ENCODE measurements at regions not wholly inside any gene's neighbourhood (a gene's known extent, or its start where the extent isn't known, plus 50 kb on each side); places are given as distances from the start of the nearest gene placed in this dataset.
"Not testable (repeated sequence)": the region's sequence is repeated elsewhere in the genome, so short reads cannot be mapped to it uniquely, and the experiment has no call there.

DNA sequence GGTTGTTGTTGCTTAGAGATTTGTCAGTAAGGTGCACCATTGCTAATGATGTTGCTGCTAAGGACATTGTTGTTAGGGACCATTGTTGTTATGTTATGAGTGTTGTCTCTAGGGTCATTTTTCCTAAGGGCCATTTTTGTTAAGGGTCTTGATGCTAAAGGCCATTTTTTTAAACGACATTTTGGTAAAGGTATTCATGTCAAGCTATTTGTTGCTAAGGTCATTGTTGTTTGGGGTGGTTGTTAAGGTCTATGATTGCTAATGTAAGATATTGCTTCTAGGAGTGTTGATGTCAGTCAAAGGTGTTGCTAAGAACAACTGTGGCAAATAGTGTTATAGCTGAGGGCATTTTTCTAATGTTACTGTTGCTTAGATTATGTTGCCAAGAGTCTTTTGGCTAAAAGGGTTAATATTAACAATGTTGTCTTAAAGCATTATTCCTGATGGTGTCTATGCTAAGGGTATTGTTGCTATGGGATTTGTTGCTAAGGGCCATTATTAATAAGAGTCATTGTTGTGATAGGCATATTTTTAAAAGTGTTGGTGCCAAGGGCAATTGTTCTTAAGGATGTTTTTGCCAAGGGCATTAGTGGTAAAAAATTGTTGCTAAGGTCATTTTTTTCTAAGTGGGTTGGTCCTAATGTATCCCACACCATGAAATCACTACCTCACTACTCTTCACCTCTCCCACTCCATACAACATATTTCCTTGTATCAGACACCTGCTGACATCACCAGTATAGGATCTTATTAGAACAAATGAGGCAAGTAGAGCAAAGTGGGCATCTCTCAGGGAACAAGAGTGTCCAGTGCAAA is 56.2 kb downstream of the SPATA31A6 start:
- H3K9me3 Mint-ChIP-seq; ATAC-seq (replicated peaks in 1 of 2); H3K36me3 Mint-ChIP-seq (ENCODE audit: insufficient read depth in 2 of 2); H3K27ac Mint-ChIP-seq; H3K4me3 Mint-ChIP-seq; H3K27me3 Mint-ChIP-seq (ENCODE audit: low read depth); DNase-seq; H3K4me1 Mint-ChIP-seq (ENCODE audit: low read depth): not testable (repeated sequence)

DNA sequence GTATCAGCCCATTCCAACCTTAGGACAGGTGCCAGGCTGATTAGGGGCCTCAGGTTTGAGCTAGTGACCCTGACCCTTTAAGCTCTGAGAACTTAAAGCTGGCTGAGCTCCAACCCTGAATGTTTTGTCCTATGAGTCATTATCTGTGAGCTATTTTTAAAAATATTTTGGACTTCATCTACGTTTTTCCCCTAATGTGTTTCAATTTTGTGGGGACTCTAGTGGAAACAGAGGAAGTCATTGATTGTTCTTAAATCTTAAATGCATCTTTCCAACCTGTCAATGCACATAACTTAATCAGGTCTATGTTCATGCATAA is 56.8 kb downstream of the SPATA31A6 start:
- not testable (repeated sequence) for H3K27me3 Mint-ChIP-seq (ENCODE audit: low read depth); H3K27ac Mint-ChIP-seq; DNase-seq; ATAC-seq (replicated peaks in 1 of 2); H3K4me3 Mint-ChIP-seq; H3K4me1 Mint-ChIP-seq (ENCODE audit: low read depth); H3K36me3 Mint-ChIP-seq (ENCODE audit: insufficient read depth in 2 of 2); H3K9me3 Mint-ChIP-seq

DNA sequence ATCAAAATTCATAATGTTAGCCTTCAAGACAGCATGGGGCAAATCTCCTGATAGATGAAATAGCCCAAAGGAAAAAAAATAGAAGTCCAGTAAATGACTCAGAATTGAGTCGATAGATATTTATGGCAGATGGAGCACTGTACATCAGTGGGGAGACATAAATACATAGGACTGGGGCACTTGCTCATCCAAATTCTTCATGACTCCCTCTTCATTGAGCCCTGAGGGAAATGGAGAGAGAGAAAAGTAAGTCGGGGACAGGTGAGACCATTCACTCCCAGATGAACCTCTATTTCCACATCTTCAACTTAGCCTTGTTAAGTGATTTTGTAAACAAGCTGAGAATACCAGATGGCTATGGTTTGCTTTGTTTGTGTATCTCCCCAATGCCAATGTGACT is 59.8 kb downstream of the SPATA31A6 start:
- not testable (repeated sequence) for ATAC-seq (replicated peaks in 1 of 2); H3K4me1 Mint-ChIP-seq (ENCODE audit: low read depth); H3K27ac Mint-ChIP-seq; H3K27me3 Mint-ChIP-seq (ENCODE audit: low read depth); DNase-seq; H3K36me3 Mint-ChIP-seq (ENCODE audit: insufficient read depth in 2 of 2); H3K9me3 Mint-ChIP-seq; H3K4me3 Mint-ChIP-seq

DNA sequence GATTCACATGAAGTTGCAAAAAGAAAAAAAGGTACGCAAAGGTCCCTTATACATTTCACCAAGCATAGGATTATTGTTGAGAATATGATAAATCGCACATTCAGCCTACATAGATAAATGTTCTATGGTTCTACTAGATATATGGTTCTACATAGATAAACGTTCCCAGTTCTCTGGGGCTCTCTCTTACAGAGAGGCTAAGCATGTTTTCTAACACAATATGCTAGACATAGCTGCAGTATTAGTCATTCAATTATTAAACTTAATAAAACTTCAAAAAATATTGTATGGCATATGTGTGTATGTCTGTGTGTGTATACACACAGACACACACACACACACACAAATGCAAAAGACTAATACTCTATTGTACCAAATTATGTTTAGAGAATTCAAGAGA is 60.4 kb downstream of the SPATA31A6 start:
- ATAC-seq (replicated peaks in 1 of 2); H3K9me3 Mint-ChIP-seq; H3K27me3 Mint-ChIP-seq (ENCODE audit: low read depth); H3K4me3 Mint-ChIP-seq; H3K36me3 Mint-ChIP-seq (ENCODE audit: insufficient read depth in 2 of 2); DNase-seq; H3K27ac Mint-ChIP-seq; H3K4me1 Mint-ChIP-seq (ENCODE audit: low read depth): not testable (repeated sequence)

DNA sequence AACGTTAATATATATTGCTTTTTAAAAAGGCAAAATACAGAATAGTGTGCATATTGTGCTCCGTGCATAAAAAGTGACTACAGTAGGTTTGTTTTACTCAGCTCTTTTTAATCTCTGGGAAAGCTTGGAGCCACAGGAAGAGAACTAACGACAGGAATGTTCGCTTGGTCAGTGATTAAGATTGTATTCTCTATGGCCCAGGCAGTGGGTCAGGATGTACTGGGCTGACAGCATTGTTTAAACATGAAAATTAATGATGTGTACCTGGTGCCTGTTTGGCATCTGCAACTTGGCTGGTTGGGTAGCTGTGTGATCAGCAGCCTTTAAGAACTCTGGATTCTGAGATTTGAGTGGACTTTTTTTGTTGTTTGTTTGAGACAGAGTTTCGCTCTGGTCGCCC is 85.3 kb downstream of the SPATA31A6 start:
- not testable (repeated sequence) for H3K36me3 Mint-ChIP-seq (ENCODE audit: insufficient read depth in 2 of 2); ATAC-seq (replicated peaks in 1 of 2); H3K9me3 Mint-ChIP-seq; H3K4me3 Mint-ChIP-seq; DNase-seq; H3K27me3 Mint-ChIP-seq (ENCODE audit: low read depth); H3K4me1 Mint-ChIP-seq (ENCODE audit: low read depth); H3K27ac Mint-ChIP-seq

DNA sequence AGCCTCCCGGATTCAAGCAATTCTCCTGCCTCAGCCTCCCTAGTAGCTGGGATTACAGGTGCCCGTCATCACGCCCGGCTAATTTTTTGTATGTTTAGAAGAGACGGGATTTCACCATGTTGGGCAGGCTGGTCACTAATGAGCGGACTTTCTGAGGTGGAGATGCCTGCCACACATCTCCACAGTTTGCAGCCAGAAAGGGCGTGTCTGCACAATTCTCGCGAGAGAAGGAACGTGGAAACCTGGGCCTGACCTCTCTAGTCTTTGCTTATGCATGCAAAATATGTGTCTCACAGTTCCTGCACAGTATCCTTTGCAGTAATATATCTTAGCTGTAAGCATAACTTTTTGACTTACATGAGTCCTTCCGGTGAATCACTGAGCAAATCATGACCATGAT is 85.7 kb downstream of the SPATA31A6 start:
- not testable (repeated sequence) for H3K9me3 Mint-ChIP-seq; H3K27me3 Mint-ChIP-seq (ENCODE audit: low read depth); H3K27ac Mint-ChIP-seq; H3K4me1 Mint-ChIP-seq (ENCODE audit: low read depth); DNase-seq; ATAC-seq (replicated peaks in 1 of 2); H3K4me3 Mint-ChIP-seq; H3K36me3 Mint-ChIP-seq (ENCODE audit: insufficient read depth in 2 of 2)

DNA sequence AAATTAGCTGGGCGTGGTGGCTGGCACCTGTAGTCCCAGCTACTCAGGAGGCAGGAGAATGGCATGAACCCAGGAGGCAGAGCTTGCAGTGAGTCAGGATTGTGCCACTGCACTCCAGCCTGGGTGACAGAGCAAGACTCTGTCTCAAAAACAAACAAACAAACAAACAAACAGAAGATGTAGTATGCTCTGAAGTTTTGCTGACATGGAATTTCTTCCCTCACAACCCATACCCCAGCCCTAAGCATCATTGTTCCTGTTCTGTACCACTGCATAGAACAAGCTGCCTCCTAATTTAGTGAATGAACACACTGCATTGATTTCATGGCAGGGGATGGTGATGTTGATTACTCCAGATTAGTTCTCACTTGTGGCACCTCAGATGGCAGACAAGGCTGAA is 89.7 kb downstream of the SPATA31A6 start:
- not testable (repeated sequence) for H3K27ac Mint-ChIP-seq; H3K4me1 Mint-ChIP-seq (ENCODE audit: low read depth); H3K9me3 Mint-ChIP-seq; ATAC-seq (replicated peaks in 1 of 2); DNase-seq; H3K36me3 Mint-ChIP-seq (ENCODE audit: insufficient read depth in 2 of 2); H3K27me3 Mint-ChIP-seq (ENCODE audit: low read depth); H3K4me3 Mint-ChIP-seq

DNA sequence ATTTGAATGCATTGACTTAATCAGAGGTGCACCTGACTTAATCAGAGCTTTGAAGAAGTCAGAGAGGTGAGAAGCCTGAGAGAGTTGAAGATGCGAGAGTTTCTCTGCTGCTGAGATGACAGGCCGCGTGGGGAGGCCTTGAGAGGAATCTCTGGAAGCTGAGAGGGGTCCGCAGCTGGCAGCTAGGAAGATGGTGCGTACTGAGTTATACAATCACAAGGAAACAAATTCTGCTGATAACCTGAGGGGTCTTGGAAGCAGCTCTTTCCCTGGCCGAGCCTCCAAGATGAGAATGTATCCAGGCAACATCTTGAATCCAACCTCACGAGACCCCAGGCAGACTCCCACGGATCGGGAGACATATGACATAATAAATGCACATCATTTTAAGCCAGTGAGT is 91.7 kb downstream of the SPATA31A6 start:
- Mint-ChIP-seq H3K36me3 (ENCODE audit: insufficient read depth in 2 of 2) (no peaks in the 10 kb centered on the region), H3K4me1 (ENCODE audit: low read depth) (no peaks in the 10 kb centered on the region), H3K27ac (no peak overlapping the region), H3K27me3 (ENCODE audit: low read depth) (no peaks in the 10 kb centered on the region), H3K9me3 (peaks cover 0 to 1% of the 10 kb centered on the region in 2 donors), H3K4me3 (no peak overlapping the region)
- DNase-seq = no peak
- no peak for ATAC-seq (replicated peaks in 1 of 2)

DNA sequence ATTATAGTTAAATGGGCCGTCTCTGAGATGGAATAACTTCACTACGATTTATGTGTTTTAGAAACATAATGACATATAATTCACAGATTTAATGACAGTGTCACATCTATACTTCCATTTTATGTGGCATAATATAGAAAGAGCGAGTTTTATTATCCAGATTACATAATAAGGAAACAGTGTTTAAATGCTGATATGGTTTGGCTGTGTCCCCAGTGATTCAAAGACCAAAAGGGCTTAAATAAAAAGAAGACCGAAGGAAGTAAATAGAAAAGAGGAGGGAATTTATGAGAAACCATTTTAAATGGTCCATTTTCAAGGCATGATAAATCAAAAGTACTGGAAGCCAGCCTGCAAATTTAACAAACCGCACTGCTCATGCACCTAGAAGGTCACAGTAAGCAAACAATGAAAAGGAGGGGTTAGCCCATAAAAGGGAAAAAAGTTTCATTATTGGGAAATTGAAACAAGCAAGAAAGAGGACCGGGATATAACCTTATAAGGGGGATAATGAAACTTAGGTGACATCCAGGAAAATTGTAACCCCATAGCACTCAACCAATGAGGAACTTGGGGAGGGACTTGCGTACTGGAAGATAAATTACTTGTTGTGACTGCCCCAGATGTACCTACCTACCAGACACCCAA is 99.2 kb downstream of the SPATA31A6 start:
- ATAC-seq (replicated peaks in 1 of 2); H3K4me1 Mint-ChIP-seq (ENCODE audit: low read depth); DNase-seq; H3K4me3 Mint-ChIP-seq; H3K27ac Mint-ChIP-seq; H3K9me3 Mint-ChIP-seq; H3K27me3 Mint-ChIP-seq (ENCODE audit: low read depth); H3K36me3 Mint-ChIP-seq (ENCODE audit: insufficient read depth in 2 of 2): not testable (repeated sequence)

DNA sequence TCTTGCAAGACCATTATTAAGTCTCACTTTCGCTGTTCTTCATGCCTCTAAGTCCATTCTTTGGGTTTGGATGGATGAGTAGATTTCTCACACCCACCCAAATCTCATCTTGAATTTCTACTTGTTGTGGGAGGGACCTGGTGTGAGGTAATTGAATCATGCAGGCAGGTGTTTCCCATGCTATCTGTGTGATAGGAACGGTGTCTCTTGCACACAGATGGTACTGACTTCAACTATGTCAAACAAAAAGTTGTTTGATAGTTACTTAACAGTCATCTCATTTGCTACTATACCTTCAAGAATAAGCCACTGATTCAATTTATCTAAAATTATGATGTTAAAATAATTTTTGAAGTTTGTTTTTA is 99.7 kb downstream of the SPATA31A6 start:
- H3K9me3 Mint-ChIP-seq; H3K4me3 Mint-ChIP-seq; ATAC-seq (replicated peaks in 1 of 2); H3K36me3 Mint-ChIP-seq (ENCODE audit: insufficient read depth in 2 of 2); DNase-seq; H3K27ac Mint-ChIP-seq; H3K27me3 Mint-ChIP-seq (ENCODE audit: low read depth); H3K4me1 Mint-ChIP-seq (ENCODE audit: low read depth): not testable (repeated sequence)

DNA sequence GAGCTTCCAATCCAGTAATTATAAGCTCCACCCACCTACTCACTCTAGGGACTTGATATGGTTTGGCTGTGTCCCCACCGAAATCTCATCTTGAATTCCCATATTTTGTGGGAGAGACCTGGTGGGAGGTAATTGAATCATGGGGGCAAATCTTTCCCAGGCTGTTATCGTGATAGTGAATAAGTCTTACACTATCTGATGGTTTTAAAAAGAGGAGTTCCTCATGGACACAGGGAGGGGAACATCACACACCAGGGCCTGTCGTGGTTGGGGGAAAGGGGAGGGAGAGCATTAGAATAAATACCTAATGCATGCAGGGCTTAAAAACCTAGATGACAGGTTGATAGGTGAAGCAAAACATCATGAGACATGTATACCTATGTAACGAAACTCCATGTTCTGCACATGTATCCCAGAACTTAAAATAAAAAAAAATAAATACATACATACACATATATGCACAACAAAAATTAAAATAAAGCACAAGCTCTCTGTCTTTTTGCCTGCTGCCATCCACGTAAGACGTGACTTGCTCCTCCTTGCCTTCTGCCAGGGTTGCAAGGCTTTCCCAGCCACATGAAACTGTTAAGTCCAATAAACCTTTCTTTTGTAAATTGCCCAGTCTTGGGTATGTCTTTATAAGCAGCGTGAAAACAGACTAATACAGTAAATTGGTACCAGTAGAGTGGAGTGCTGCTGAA is 102.8 kb downstream of the SPATA31A6 start:
- H3K4me3 Mint-ChIP-seq; DNase-seq; H3K27ac Mint-ChIP-seq; H3K4me1 Mint-ChIP-seq (ENCODE audit: low read depth); H3K36me3 Mint-ChIP-seq (ENCODE audit: insufficient read depth in 2 of 2); ATAC-seq (replicated peaks in 1 of 2); H3K9me3 Mint-ChIP-seq; H3K27me3 Mint-ChIP-seq (ENCODE audit: low read depth): not testable (repeated sequence)

DNA sequence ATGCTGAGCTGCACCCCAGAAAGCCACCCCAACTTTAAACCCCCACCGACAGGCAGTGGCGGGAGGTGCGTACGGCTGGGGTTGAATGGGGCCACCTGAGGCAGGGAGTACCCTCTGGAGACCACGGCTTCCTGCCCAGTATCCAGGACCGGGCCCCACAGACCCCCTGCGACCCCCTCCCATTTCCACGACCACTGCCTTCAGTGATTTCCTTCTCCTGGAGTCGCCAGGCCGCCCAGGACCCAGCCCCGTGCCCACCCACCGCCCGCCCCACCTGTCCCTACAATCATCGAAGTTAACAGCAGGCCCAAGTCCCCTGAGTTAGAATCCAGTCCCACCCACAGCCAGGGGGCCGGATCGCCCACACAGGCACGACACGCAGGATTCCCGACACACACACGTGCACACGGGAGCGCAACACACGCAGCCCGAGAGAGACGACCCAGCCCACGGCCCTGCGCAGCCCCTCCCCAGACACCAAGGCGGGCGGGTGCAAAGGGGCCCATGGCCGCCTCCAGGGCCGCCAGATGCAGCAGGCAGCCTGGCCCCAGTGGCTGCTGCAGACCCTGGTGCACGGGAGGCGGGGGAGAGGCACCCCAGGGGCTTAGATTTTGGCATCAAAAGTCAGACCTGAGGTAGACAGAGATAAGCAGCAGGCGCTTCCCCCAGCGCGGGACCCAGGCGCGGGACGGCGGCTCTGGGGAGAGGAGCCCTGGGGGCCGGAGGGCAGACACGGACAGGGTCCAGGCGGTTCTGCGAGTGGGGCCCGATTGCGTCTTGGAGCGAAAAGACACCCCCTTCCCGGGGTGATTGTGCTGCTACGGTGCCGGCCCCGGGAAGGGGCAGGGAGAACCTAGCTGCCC is 104.8 kb downstream of the SPATA31A6 start:
- ATAC-seq (replicated peaks in 1 of 2); H3K9me3 Mint-ChIP-seq; H3K36me3 Mint-ChIP-seq (ENCODE audit: insufficient read depth in 2 of 2); H3K4me1 Mint-ChIP-seq (ENCODE audit: low read depth); H3K27me3 Mint-ChIP-seq (ENCODE audit: low read depth); H3K27ac Mint-ChIP-seq; DNase-seq; H3K4me3 Mint-ChIP-seq: not testable (repeated sequence)

DNA sequence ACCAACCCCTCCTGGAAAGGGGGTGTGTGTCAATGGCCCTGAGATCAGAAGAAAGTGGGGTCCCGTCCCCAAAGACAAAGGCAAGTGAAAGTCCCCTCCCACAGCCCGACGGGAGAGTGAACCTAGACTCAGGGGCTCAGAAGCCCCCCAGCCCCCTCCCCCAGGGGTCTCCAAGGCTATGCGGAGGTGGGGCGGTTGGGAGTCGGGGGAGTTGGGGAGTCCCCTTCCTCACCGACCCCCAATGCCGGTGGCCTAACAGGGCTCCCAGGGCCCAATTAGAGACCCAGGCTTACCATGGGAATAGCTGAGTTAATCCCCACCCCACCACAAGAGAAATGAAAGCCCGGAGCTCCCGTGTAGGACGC is 105.4 kb downstream of the SPATA31A6 start:
- H3K4me1 Mint-ChIP-seq (ENCODE audit: low read depth); ATAC-seq (replicated peaks in 1 of 2); H3K27ac Mint-ChIP-seq; H3K36me3 Mint-ChIP-seq (ENCODE audit: insufficient read depth in 2 of 2); DNase-seq; H3K9me3 Mint-ChIP-seq; H3K4me3 Mint-ChIP-seq; H3K27me3 Mint-ChIP-seq (ENCODE audit: low read depth): not testable (repeated sequence)

Measured in activated T-cell treated with anti-CD3 and anti-CD28 coated beads, Interleukin-2, amount 50 U/mL, for 72 hours (primary cell).